ENCODE measurements at regions not wholly inside any gene's neighbourhood (a gene's known extent, or its start where the extent isn't known, plus 50 kb on each side); places are given as distances from the start of the nearest gene placed in this dataset.
A peak's percentile ranks its signal among the peaks of the same experiment; 100 is the strongest.

GRCh38 chr7:50838675-50839377 is 56.1 kb upstream of the GRB10 start:
- Histone ChIP-seq H3K4me3 (ENCODE audit: low read length) (no peak overlapping the region), H3K4me1 (ENCODE audit: insufficient read depth, low read length) (peaks cover 53% of the 10 kb centered on the region), H3K27me3 (ENCODE audit: low read length) (no peaks in the 10 kb centered on the region), H2AFZ (ENCODE audit: low read length) (no peak overlapping the region), H3K79me2 (ENCODE audit: low read length) (no peaks in the 10 kb centered on the region), H3K4me2 (ENCODE audit: low read length) (peak overlapping the region; percentile 57), H4K20me1 (ENCODE audit: low read length) (no peaks in the 10 kb centered on the region), H3K9me2 (replicated peaks; ENCODE audit: low read length) (no peaks in the 10 kb centered on the region), H3K9me3 (ENCODE audit: low read length) (no peaks in the 10 kb centered on the region), H3K27ac (ENCODE audit: low read length) (peak overlapping the region; percentile 99), H3K36me3 (ENCODE audit: low read depth, low read length) (no peaks in the 10 kb centered on the region), H3F3A (ENCODE audit: low read length, unreplicated experiment) (peaks cover 5% of the 10 kb centered on the region), H3K9ac (ENCODE audit: low read length) (peak overlapping the region; percentile 93)
- POLR2A ChIA-PET (ENCODE audit: unreplicated experiment) = interaction anchor here (0.5 to 1.0 kb wide), 5 partner anchors 9 to 308 kb away, joined by 3 read pairs; no protein-coding TSS in a partner anchor
- DNase-seq = peak; percentile 87
- intact Hi-C loops (cut with micrococcal nuclease) = loop anchor here (1.0 to 5.0 kb wide), 2 partner anchors 9 to 73 kb away; no protein-coding TSS in a partner anchor
- no TSS peak for BruUV-seq (replicated peaks)
- CTCF ChIA-PET = interaction anchor here (0.5 to 1.2 kb wide), 3 partner anchors 9 to 207 kb away, joined by 3 to 6 read pairs (median 3); no protein-coding TSS in a partner anchor
- ATAC-seq = peak; percentile 69
- TF ChIP-seq EZH2 (IDR thresholded peaks at IDR 0.05; ENCODE audit: low read length, unreplicated experiment) = no peak
- TF ChIP-seq EZH2phosphoT487 (IDR thresholded peaks at IDR 0.05; ENCODE audit: borderline replicate concordance, low read length) = no peak
- TF ChIP-seq CTCF (conservative IDR thresholded peaks at IDR 0.05; ENCODE audit: low read depth, low read length) = no peak

- peak overlapping the region; percentile 57 for H3K4me2 ChIP-seq (ENCODE audit: low read length)
- H3K9me3 ChIP-seq (ENCODE audit: low read length) = no peaks in the 10 kb centered on the region
- ChIA-PET CTCF (interaction anchor here (1.0 kb wide), 1 partner anchor 10 kb away, joined by 6 read pairs; no protein-coding TSS in a partner anchor), POLR2A (ENCODE audit: unreplicated experiment) (interaction anchor here (0.6 kb wide), 2 partner anchors 142 to 208 kb away, joined by 3 to 5 read pairs; no protein-coding TSS in a partner anchor)
- no peak for TF ChIP-seq EZH2phosphoT487 (IDR thresholded peaks at IDR 0.05; ENCODE audit: borderline replicate concordance, low read length)
- no peak for TF ChIP-seq EZH2 (IDR thresholded peaks at IDR 0.05; ENCODE audit: low read length, unreplicated experiment)
- no peak for TF ChIP-seq CTCF (conservative IDR thresholded peaks at IDR 0.05; ENCODE audit: low read depth, low read length)
- no peaks in the 10 kb centered on the region for H3K27me3 ChIP-seq (ENCODE audit: low read length)
- intact Hi-C loops (cut with micrococcal nuclease) = loop anchor here (1.0 to 5.0 kb wide), 2 partner anchors 10 to 74 kb away; no protein-coding TSS in a partner anchor
- no peaks in the 10 kb centered on the region for H3K9me2 ChIP-seq (replicated peaks; ENCODE audit: low read length)
- H3K4me1 ChIP-seq (ENCODE audit: insufficient read depth, low read length) = peaks cover 61% of the 10 kb centered on the region
- no peak overlapping the region for H2AFZ ChIP-seq (ENCODE audit: low read length)
- DNase-seq = peak; percentile 97
- BruUV-seq (replicated peaks) = no TSS peak
- H4K20me1 ChIP-seq (ENCODE audit: low read length) = no peaks in the 10 kb centered on the region
- H3K27ac ChIP-seq (ENCODE audit: low read length) = peak overlapping the region; percentile 99
- peak overlapping the region; percentile 93 for H3K9ac ChIP-seq (ENCODE audit: low read length)
- H3K36me3 ChIP-seq (ENCODE audit: low read depth, low read length) = no peaks in the 10 kb centered on the region
- H3F3A ChIP-seq (ENCODE audit: low read length, unreplicated experiment) = peaks cover 5% of the 10 kb centered on the region
- peak; percentile 83 for ATAC-seq
- H3K4me3 ChIP-seq (ENCODE audit: low read length) = no peak overlapping the region
- no peaks in the 10 kb centered on the region for H3K79me2 ChIP-seq (ENCODE audit: low read length)
These were observed 55.3 kb upstream of the GRB10 start for GRCh38 chr7:50837965-50838364.

- no peak for TF ChIP-seq EZH2phosphoT487 (IDR thresholded peaks at IDR 0.05; ENCODE audit: borderline replicate concordance, low read length)
- TF ChIP-seq EZH2 (IDR thresholded peaks at IDR 0.05; ENCODE audit: low read length, unreplicated experiment) = no peak
- TF ChIP-seq CTCF (conservative IDR thresholded peaks at IDR 0.05; ENCODE audit: low read depth, low read length) = no peak
- Histone ChIP-seq H3K27ac (ENCODE audit: low read length) (peak overlapping the region; percentile 99), H4K20me1 (ENCODE audit: low read length) (no peaks in the 10 kb centered on the region), H3K27me3 (ENCODE audit: low read length) (no peaks in the 10 kb centered on the region), H3K9ac (ENCODE audit: low read length) (peak overlapping the region; percentile 93; the same call in 1 of the 2 replicates), H3K4me2 (ENCODE audit: low read length) (no peak overlapping the region), H3K36me3 (ENCODE audit: low read depth, low read length) (no peaks in the 10 kb centered on the region), H3K79me2 (ENCODE audit: low read length) (no peaks in the 10 kb centered on the region), H3K4me1 (ENCODE audit: insufficient read depth, low read length) (peaks cover 71% of the 10 kb centered on the region), H3K9me2 (replicated peaks; ENCODE audit: low read length) (no peaks in the 10 kb centered on the region), H3K9me3 (ENCODE audit: low read length) (no peaks in the 10 kb centered on the region), H3K4me3 (ENCODE audit: low read length) (no peak overlapping the region), H2AFZ (ENCODE audit: low read length) (no peak overlapping the region), H3F3A (ENCODE audit: low read length, unreplicated experiment) (peaks cover 5% of the 10 kb centered on the region)
- ChIA-PET POLR2A (ENCODE audit: unreplicated experiment) (no interaction called here), CTCF (no interaction called here)
- DNase-seq (no peak), ATAC-seq (no peak)
- intact Hi-C loops (cut with micrococcal nuclease) = loop anchor here (5.0 kb wide), 1 partner anchor 76 kb away; no protein-coding TSS in a partner anchor
- no TSS peak for BruUV-seq (replicated peaks)
These were observed 54.0 kb upstream of the GRB10 start for GRCh38 chr7:50836646-50837045.

Data from PC-3 (cell line).